Mucosa of descending colon (tissue), 3 donors: ENCODE measurements at regions not wholly inside any gene's neighbourhood (a gene's known extent, or its start where the extent isn't known, plus 50 kb on each side); places are given as distances from the start of the nearest gene placed in this dataset.

ENCODE experiments used
- ATAC-seq: fragments of 200-7000 bp; cut with Tn5 transposase; one replicate; pipeline ENCODE4 v1.9.1; 2020; ENCODE audit warnings: mild to moderate bottlenecking, moderate library complexity
- DNase-seq, 3 donors: peaks; one replicate each; pipeline ENCODE4 v3.0.0-alpha.2; 2020
- H3K36me3 ChIP-seq: fragments of 200-600 bp; one replicate; pipeline ENCODE4 v1.8.0; 2021; ENCODE audit warnings: low read depth, mild to moderate bottlenecking
- H3K4me1 ChIP-seq: fragments of 200-600 bp; one replicate; pipeline ENCODE4 v1.8.0; 2021; ENCODE audit warnings: low read depth, mild to moderate bottlenecking
- H3K4me3 ChIP-seq: fragments of 200-600 bp; one replicate; pipeline ENCODE4 v1.8.0; 2021; ENCODE audit warnings: mild to moderate bottlenecking
- H3K9me3 ChIP-seq: fragments of 200-600 bp; one replicate; pipeline ENCODE4 v1.8.0; 2021; ENCODE audit warnings: mild to moderate bottlenecking
- CTCF ChIP-seq: fragments of 200-600 bp; IDR thresholded peaks from one replicate; pipeline ENCODE4 v1.8.0; 2022; ENCODE audit warnings: antibody characterized with exemption, mild to moderate bottlenecking
- intact Hi-C, 2 donors: fragments of 100-400 bp; cut with DNase I in 1 of 2; cut with micrococcal nuclease in 1 of 2; formaldehyde crosslinking; loops; one replicate each; pipeline versions ENCODE4 v1.11.0 to v1.11.1; 2022; cut with DNase I, micrococcal nuclease
- donor health status: DM: no; HTN: no; CAD: no; lungs with moderate emphysema.
- donor health status: DM: no; HTN: no; CAD: no.
- donor health status: DM: no; HTN: yes; CAD: no.

- no peak for DNase-seq
- no peak overlapping the region for H3K4me3 ChIP-seq
- no peaks in the 10 kb centered on the region for H3K4me1 ChIP-seq
- H3K9me3 ChIP-seq: no peaks in the 10 kb centered on the region
- intact Hi-C loops: no loop called here
- no peaks in the 10 kb centered on the region for H3K36me3 ChIP-seq
- no peak for ATAC-seq
- no peak for TF ChIP-seq CTCF
Observed at GRCh38 chr4:180253419-180253818, 1989.8 kb upstream of the TENM3 start.

- Histone ChIP-seq H3K4me3 (no peak overlapping the region), H3K4me1 (no peaks in the 10 kb centered on the region), H3K36me3 (no peaks in the 10 kb centered on the region), H3K9me3 (no peaks in the 10 kb centered on the region)
- intact Hi-C loops: no loop called here
- ATAC-seq: no peak
- no peak for TF ChIP-seq CTCF
- DNase-seq: no peak
Observed at GRCh38 chr4:180261346-180261745, 1981.9 kb upstream of the TENM3 start.

GRCh38 chr4:180280076-180280475 lies 1963.1 kb upstream of the TENM3 start:
- no peaks in the 10 kb centered on the region for H3K36me3 ChIP-seq
- no peak overlapping the region for H3K4me3 ChIP-seq
- ATAC-seq: no peak
- DNase-seq: no peak
- no peaks in the 10 kb centered on the region for H3K9me3 ChIP-seq
- H3K4me1 ChIP-seq: no peaks in the 10 kb centered on the region
- TF ChIP-seq CTCF: no peak
- intact Hi-C loops: no loop called here

GRCh38 chr4:180280726-180281297 lies 1962.4 kb upstream of the TENM3 start:
- H3K9me3 ChIP-seq: no peaks in the 10 kb centered on the region
- DNase-seq: no peak
- no peaks in the 10 kb centered on the region for H3K36me3 ChIP-seq
- intact Hi-C loops: no loop called here
- no peak for ATAC-seq
- no peaks in the 10 kb centered on the region for H3K4me1 ChIP-seq
- no peak overlapping the region for H3K4me3 ChIP-seq
- TF ChIP-seq CTCF: no peak

GRCh38 chr4:180281724-180282123 lies 1961.5 kb upstream of the TENM3 start:
- H3K4me3 ChIP-seq: no peak overlapping the region

More at GRCh38 chr4:180281724-180282123, 1961.5 kb upstream of the TENM3 start:
- DNase-seq (no peak), ATAC-seq (no peak)
- intact Hi-C loops: no loop called here
- no peak for TF ChIP-seq CTCF
- no peaks in the 10 kb centered on the region for H3K9me3 ChIP-seq
- no peaks in the 10 kb centered on the region for H3K4me1 ChIP-seq
- H3K36me3 ChIP-seq: no peaks in the 10 kb centered on the region
